ENCODE measurements at regions not wholly inside any gene's neighbourhood (a gene's known extent, or its start where the extent isn't known, plus 50 kb on each side); places are given as distances from the start of the nearest gene placed in this dataset.

- TF ChIP-seq CTCF (IDR thresholded peaks at IDR 0.05; ENCODE audit: extremely low read depth in 1 of 2, insufficient read depth in 1 of 2, low read depth in 1 of 2, low read length in 2 of 2) (no peak), EZH2 (IDR thresholded peaks at IDR 0.05; ENCODE audit: borderline replicate concordance, low read depth, low read length, severe bottlenecking) (no peak), POLR2AphosphoS5 (IDR thresholded peaks at IDR 0.05; ENCODE audit: insufficient read depth, low read depth, low read length) (no peak)
Observed at GRCh38 chr5:3778945-3779344, 183.3 kb downstream of the IRX1 start.
